Naive thymus-derived CD4-positive, alpha-beta T cell (primary cell): ENCODE measurements at regions not wholly inside any gene's neighbourhood (a gene's known extent, or its start where the extent isn't known, plus 50 kb on each side); places are given as distances from the start of the nearest gene placed in this dataset.

Source experiments
- ATAC-seq: fragments of 150-1000 bp; cut with Tn5 transposase; 2 replicates; pipeline ENCODE4 v1.10.0; 2021; ENCODE audit warnings: mild to moderate bottlenecking, moderate library complexity
- CTCF ChIA-PET: fragments of 350-600 bp; sonication (Branson Sonifier 250); formaldehyde crosslinking; loops from one replicate; lab custom pipeline; 2021; ENCODE audit warnings: antibody characterized with exemption; lab: Charles Lee
- POLR2A ChIA-PET: fragments of 350-600 bp; sonication (Branson Sonifier 250); formaldehyde crosslinking; loops from one replicate; lab custom pipeline; 2021; ENCODE audit warnings: antibody characterized with exemption, inconsistent platforms; lab: Charles Lee
- DNase-seq, 9 donors: peaks; one replicate each; pipeline versions ENCODE4 v3.0.0 to v3.0.0-alpha.2; 2020 to 2022; ENCODE audit warnings: mixed read lengths in 1 of 9
- H3K27ac ChIP-seq: one replicate; pipeline ENCODE4 v1.7.0; 2013; ENCODE audit warnings: mild to moderate bottlenecking, low read depth, low read length, moderate library complexity
- H3K27me3 ChIP-seq, 2 donors: one replicate each; pipeline ENCODE4 v1.7.0; 2013; ENCODE audit warnings: low read length in 2 of 2, mild to moderate bottlenecking in 2 of 2, moderate library complexity in 2 of 2; ENCODE audit not compliant: control insufficient read depth in 2 of 2, insufficient read depth in 2 of 2
- H3K36me3 ChIP-seq, 3 experiments: 1 replicate in 2 of 3; 2 replicates in 1 of 3; pipeline ENCODE4 v1.7.0; 2013; ENCODE audit warnings: low read length in 3 of 3, mild to moderate bottlenecking in 3 of 3, moderate library complexity in 1 of 3; ENCODE audit not compliant: insufficient read depth in 3 of 3, control insufficient read depth in 2 of 3
- H3K4me1 ChIP-seq, 2 donors: one replicate each; pipeline ENCODE4 v1.7.0; 2013; ENCODE audit warnings: low read length in 2 of 2, mild to moderate bottlenecking in 2 of 2, moderate library complexity in 1 of 2; ENCODE audit not compliant: control insufficient read depth in 2 of 2, insufficient read depth in 2 of 2
- H3K4me3 ChIP-seq: 2 replicates; pipeline ENCODE4 v1.7.0; 2013; ENCODE audit warnings: mild to moderate bottlenecking, low read length
- H3K9me3 ChIP-seq, 3 experiments: 1 replicate in 2 of 3; 2 replicates in 1 of 3; pipeline ENCODE4 v1.7.0; 2013; ENCODE audit warnings: low read length in 3 of 3; ENCODE audit not compliant: control insufficient read depth in 2 of 3
- H3K27ac Mint-ChIP-seq, 9 donors: one replicate each; pipeline ENCODE4 v1.8.0; 2020 to 2022; ENCODE audit warnings: mixed read lengths in 9 of 9, mild to moderate bottlenecking in 8 of 9, moderate library complexity in 5 of 9, inconsistent platforms in 2 of 9
- H3K27me3 Mint-ChIP-seq, 5 donors: one replicate each; pipeline ENCODE4 v1.8.0; 2021 to 2022; ENCODE audit warnings: mixed read lengths in 5 of 5, mild to moderate bottlenecking in 1 of 5
- H3K36me3 Mint-ChIP-seq, 5 donors: one replicate each; pipeline ENCODE4 v1.8.0; 2020 to 2022; ENCODE audit warnings: mixed read lengths in 5 of 5, mild to moderate bottlenecking in 3 of 5, inconsistent platforms in 1 of 5
- H3K4me1 Mint-ChIP-seq, 7 donors: one replicate each; pipeline ENCODE4 v1.8.0; 2020 to 2022; ENCODE audit warnings: mixed read lengths in 7 of 7, mild to moderate bottlenecking in 3 of 7, inconsistent platforms in 1 of 7
- H3K4me3 Mint-ChIP-seq, 10 donors: one replicate each; pipeline ENCODE4 v1.8.0; 2020 to 2022; ENCODE audit warnings: mild to moderate bottlenecking in 10 of 10, mixed read lengths in 10 of 10, moderate library complexity in 6 of 10, inconsistent platforms in 2 of 10
- H3K9me3 Mint-ChIP-seq, 11 donors: one replicate each; pipeline ENCODE4 v1.8.0; 2020 to 2022; ENCODE audit warnings: mixed read lengths in 11 of 11, mild to moderate bottlenecking in 4 of 11, inconsistent platforms in 1 of 11, moderate library complexity in 1 of 11
- intact Hi-C, 2 donors: fragments of 100-400 bp; cut with micrococcal nuclease; formaldehyde crosslinking; loops; one replicate each; pipeline ENCODE4 v1.15.1; 2023

DNA sequence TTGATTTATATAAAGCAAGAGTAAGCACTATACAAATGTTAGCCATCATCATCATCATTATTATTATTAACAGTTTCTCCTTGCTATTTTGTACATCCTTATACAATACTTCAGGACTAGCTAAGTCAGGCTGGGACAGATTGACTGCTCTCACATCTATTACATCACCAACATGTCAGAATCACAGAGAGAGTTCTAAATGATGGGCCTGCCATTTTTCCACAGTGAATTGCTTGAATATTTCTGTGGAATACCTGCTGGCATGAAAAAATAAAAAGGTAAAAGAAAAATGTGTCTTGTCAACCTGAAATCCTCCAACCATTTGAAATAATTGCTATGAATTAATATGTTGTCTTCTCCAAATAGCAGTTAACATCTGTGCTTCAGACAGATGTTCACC, 1311.3 kb downstream of the FAM181B start:
- intact Hi-C loops: no loop called here
- H3K36me3 ChIP-seq: no peaks in the 10 kb centered on the region
- H3K9me3 Mint-ChIP-seq: peaks cover 0 to 4% (median 0%) of the 10 kb centered on the region in 11 donors
- CTCF ChIA-PET: no interaction called here
- no peak overlapping the region for H3K27ac ChIP-seq
- no peak overlapping the region for H3K27ac Mint-ChIP-seq
- no peaks in the 10 kb centered on the region for H3K9me3 ChIP-seq
- no peaks in the 10 kb centered on the region for H3K27me3 ChIP-seq
- POLR2A ChIA-PET: no interaction called here
- H3K27me3 Mint-ChIP-seq: no peaks in the 10 kb centered on the region
- H3K36me3 Mint-ChIP-seq: no peaks in the 10 kb centered on the region
- H3K4me3 Mint-ChIP-seq: no peak overlapping the region
- DNase-seq: no peak
- no peaks in the 10 kb centered on the region for H3K4me1 ChIP-seq
- no peak overlapping the region for H3K4me3 ChIP-seq
- ATAC-seq: no peak
- H3K4me1 Mint-ChIP-seq: no peaks in the 10 kb centered on the region

DNA sequence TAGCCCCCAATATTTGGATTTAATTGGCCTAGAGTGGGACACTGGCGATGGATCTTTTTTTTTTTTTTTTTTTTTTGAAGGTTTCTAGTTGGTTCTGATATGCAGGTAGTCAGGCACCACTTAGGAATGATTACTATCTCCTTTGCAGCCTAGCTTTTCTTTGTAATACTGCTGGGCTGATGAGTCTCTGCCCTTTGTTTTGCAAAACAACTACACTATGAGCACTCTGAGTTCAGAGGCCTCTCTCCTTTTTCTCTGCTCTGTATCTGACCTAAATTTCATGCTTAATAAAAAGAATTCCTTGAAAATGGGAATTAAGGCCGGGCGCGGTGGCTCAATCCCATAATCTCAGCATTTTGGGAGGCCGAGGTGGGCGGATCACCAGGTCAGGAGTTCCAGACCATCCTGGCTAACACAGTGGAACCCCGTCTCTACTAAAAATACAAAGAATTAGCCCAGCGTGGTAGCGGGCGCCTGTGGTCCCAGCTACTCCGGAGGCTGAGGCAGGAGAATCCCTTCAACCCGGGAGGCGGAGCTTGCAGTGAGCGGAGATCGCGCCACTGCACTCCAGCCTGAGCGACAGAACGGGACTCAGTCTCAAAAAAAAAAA, 1312.3 kb downstream of the FAM181B start:
- intact Hi-C loops: no loop called here
- ChIA-PET POLR2A (no interaction called here), CTCF (no interaction called here)
- Mint-ChIP-seq H3K4me1 (no peaks in the 10 kb centered on the region), H3K27me3 (no peaks in the 10 kb centered on the region), H3K9me3 (peaks cover 0 to 2% (median 0%) of the 10 kb centered on the region in 11 donors), H3K4me3 (no peak overlapping the region), H3K36me3 (no peaks in the 10 kb centered on the region), H3K27ac (no peak overlapping the region)
- H3K4me1 ChIP-seq: no peaks in the 10 kb centered on the region
- H3K27me3 ChIP-seq: no peaks in the 10 kb centered on the region
- no peak overlapping the region for H3K4me3 ChIP-seq
- ATAC-seq (no peak), DNase-seq (no peak)
- H3K27ac ChIP-seq: no peak overlapping the region
- no peaks in the 10 kb centered on the region for H3K36me3 ChIP-seq
- no peaks in the 10 kb centered on the region for H3K9me3 ChIP-seq

- no peak for ATAC-seq
- Histone ChIP-seq H3K4me3 (no peak overlapping the region), H3K9me3 (no peaks in the 10 kb centered on the region), H3K36me3 (no peaks in the 10 kb centered on the region), H3K27me3 (no peaks in the 10 kb centered on the region), H3K27ac (no peak overlapping the region), H3K4me1 (no peaks in the 10 kb centered on the region)
- no peak for DNase-seq
- Mint-ChIP-seq H3K9me3 (peaks cover 0 to 2% (median 0%) of the 10 kb centered on the region in 11 donors), H3K36me3 (no peaks in the 10 kb centered on the region), H3K27me3 (no peaks in the 10 kb centered on the region), H3K4me3 (no peak overlapping the region), H3K27ac (no peak overlapping the region), H3K4me1 (no peaks in the 10 kb centered on the region)
- POLR2A ChIA-PET: no interaction called here
- CTCF ChIA-PET: no interaction called here
- intact Hi-C loops: no loop called here
These were observed 1312.9 kb downstream of the FAM181B start for GRCh38 chr11:81420668-81421250.

GRCh38 chr11:81397316-81397715, 1336.3 kb downstream of the FAM181B start:
- H3K4me1 Mint-ChIP-seq: no peaks in the 10 kb centered on the region
- no peak overlapping the region for H3K4me3 ChIP-seq
- no peak overlapping the region for H3K27ac ChIP-seq
- no peak for ATAC-seq
- no peak overlapping the region for H3K27ac Mint-ChIP-seq
- no peaks in the 10 kb centered on the region for H3K36me3 ChIP-seq
- H3K9me3 Mint-ChIP-seq: peaks cover 0 to 2% (median 0%) of the 10 kb centered on the region in 11 donors
- no peaks in the 10 kb centered on the region for H3K4me1 ChIP-seq
- DNase-seq: no peak
- H3K27me3 ChIP-seq: no peaks in the 10 kb centered on the region
- no peaks in the 10 kb centered on the region for H3K36me3 Mint-ChIP-seq
- H3K27me3 Mint-ChIP-seq: no peaks in the 10 kb centered on the region
- no peak overlapping the region for H3K4me3 Mint-ChIP-seq
- ChIA-PET POLR2A (no interaction called here), CTCF (no interaction called here)
- no peaks in the 10 kb centered on the region for H3K9me3 ChIP-seq
- intact Hi-C loops: no loop called here

DNA sequence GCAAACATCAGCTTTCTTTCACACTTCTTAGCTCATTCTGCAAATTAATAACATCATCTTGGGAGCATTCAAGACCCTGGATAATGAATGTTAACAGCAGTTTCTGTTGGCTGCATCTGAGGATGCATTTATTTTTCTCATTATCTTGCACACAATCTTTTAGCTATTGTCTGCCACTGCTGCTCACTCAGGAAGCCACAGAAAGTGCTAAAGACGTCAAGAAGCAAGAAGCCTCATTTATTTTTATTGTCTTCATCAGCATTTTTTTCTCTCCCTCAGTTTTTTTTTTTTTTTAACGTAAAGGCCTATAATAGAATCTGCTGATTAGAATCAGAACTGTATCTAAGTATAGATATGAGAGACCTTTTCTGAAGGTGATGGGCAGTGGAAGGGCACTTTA, 1339.4 kb downstream of the FAM181B start:
- no peak overlapping the region for H3K27ac ChIP-seq
- ChIA-PET POLR2A (no interaction called here), CTCF (no interaction called here)
- no peak overlapping the region for H3K4me3 Mint-ChIP-seq
- H3K27me3 Mint-ChIP-seq: no peaks in the 10 kb centered on the region
- no peak overlapping the region for H3K27ac Mint-ChIP-seq
- H3K27me3 ChIP-seq: no peaks in the 10 kb centered on the region
- H3K4me1 ChIP-seq: no peaks in the 10 kb centered on the region
- ATAC-seq: no peak
- no peaks in the 10 kb centered on the region for H3K4me1 Mint-ChIP-seq
- no peak overlapping the region for H3K4me3 ChIP-seq
- peaks cover 0 to 3% (median 0%) of the 10 kb centered on the region in 11 donors for H3K9me3 Mint-ChIP-seq
- no peaks in the 10 kb centered on the region for H3K36me3 Mint-ChIP-seq
- no peaks in the 10 kb centered on the region for H3K9me3 ChIP-seq
- DNase-seq: no peak
- H3K36me3 ChIP-seq: no peaks in the 10 kb centered on the region
- intact Hi-C loops: no loop called here

DNA sequence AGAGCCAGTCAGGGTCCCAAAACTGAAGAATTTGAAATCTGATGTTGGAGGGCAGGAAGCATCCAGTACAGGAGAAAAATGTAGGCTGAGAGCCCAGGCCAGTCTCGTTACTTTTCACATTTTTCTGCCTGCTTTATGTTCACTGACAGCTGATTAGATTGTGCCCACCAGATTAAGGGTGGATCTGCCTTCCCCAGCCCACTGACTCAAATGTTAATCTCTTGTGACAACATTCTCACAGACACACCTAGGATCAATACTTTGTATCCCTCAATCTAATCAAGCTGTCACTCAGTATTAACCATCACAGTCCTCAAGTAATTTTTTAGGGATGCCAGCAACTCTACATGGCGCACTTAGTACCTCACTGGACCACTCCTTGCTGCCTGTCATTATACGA, 1345.3 kb downstream of the FAM181B start:
- Histone ChIP-seq H3K4me3 (no peak overlapping the region), H3K27me3 (no peaks in the 10 kb centered on the region), H3K36me3 (no peaks in the 10 kb centered on the region), H3K4me1 (no peaks in the 10 kb centered on the region), H3K9me3 (no peaks in the 10 kb centered on the region), H3K27ac (no peak overlapping the region)
- no peak overlapping the region for H3K4me3 Mint-ChIP-seq
- POLR2A ChIA-PET: no interaction called here
- no peaks in the 10 kb centered on the region for H3K4me1 Mint-ChIP-seq
- no peaks in the 10 kb centered on the region for H3K36me3 Mint-ChIP-seq
- no peak overlapping the region for H3K27ac Mint-ChIP-seq
- CTCF ChIA-PET: no interaction called here
- DNase-seq (no peak), ATAC-seq (no peak)
- intact Hi-C loops: no loop called here
- H3K9me3 Mint-ChIP-seq: peaks cover 0 to 16% (median 2%) of the 10 kb centered on the region in 11 donors
- no peaks in the 10 kb centered on the region for H3K27me3 Mint-ChIP-seq

DNA sequence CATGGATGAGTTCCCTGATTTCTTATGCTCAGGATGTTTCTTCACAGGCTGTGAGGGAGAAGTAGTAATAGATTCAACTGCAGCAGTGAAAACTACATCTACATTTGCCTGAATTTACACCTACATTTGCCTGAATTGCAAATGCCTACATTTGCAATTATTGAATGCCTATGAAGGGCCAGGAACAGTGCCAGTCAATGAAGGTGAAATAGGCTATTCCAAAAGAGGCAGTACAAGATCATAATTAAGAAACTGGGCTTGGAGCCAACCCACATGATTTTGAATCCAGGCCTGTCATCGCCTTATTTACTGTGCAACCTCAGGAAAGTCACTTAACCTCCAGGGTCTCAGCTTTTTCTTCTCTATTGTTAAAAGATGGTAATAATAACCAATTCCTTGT, 1353.3 kb downstream of the FAM181B start:
- H3K4me1 Mint-ChIP-seq: no peaks in the 10 kb centered on the region
- H3K27ac Mint-ChIP-seq: no peak overlapping the region
- Histone ChIP-seq H3K9me3 (no peaks in the 10 kb centered on the region), H3K4me3 (no peak overlapping the region), H3K27me3 (no peaks in the 10 kb centered on the region), H3K4me1 (no peaks in the 10 kb centered on the region), H3K36me3 (no peaks in the 10 kb centered on the region), H3K27ac (no peak overlapping the region)
- peaks cover 0 to 21% (median 0%) of the 10 kb centered on the region in 11 donors for H3K9me3 Mint-ChIP-seq
- DNase-seq: no peak
- intact Hi-C loops: no loop called here
- ATAC-seq: no peak
- CTCF ChIA-PET: no interaction called here
- no peaks in the 10 kb centered on the region for H3K27me3 Mint-ChIP-seq
- POLR2A ChIA-PET: no interaction called here
- H3K4me3 Mint-ChIP-seq: no peak overlapping the region
- H3K36me3 Mint-ChIP-seq: no peaks in the 10 kb centered on the region
